22Rv1 (cell line): ENCODE measurements at regions not wholly inside any gene's neighbourhood (a gene's known extent, or its start where the extent isn't known, plus 50 kb on each side); places are given as distances from the start of the nearest gene placed in this dataset.

Source experiments
- ZFX ChIP-seq: fragments of 450-650 bp; IDR thresholded peaks from 2 replicates; pipeline ENCODE4 v1.6.1; 2017; ENCODE audit warnings: antibody characterized with exemption, borderline replicate concordance
- TF ChIP-seq, protein P1 (sequence below): fragments of 450-650 bp; IDR thresholded peaks from 2 replicates; pipeline ENCODE4 v1.5.1; 2017; ENCODE audit warnings: mild to moderate bottlenecking

GRCh38 chr2:100708333-100708732, 111.6 kb upstream of the NPAS2 start:
- TF ChIP-seq, protein P1, sequence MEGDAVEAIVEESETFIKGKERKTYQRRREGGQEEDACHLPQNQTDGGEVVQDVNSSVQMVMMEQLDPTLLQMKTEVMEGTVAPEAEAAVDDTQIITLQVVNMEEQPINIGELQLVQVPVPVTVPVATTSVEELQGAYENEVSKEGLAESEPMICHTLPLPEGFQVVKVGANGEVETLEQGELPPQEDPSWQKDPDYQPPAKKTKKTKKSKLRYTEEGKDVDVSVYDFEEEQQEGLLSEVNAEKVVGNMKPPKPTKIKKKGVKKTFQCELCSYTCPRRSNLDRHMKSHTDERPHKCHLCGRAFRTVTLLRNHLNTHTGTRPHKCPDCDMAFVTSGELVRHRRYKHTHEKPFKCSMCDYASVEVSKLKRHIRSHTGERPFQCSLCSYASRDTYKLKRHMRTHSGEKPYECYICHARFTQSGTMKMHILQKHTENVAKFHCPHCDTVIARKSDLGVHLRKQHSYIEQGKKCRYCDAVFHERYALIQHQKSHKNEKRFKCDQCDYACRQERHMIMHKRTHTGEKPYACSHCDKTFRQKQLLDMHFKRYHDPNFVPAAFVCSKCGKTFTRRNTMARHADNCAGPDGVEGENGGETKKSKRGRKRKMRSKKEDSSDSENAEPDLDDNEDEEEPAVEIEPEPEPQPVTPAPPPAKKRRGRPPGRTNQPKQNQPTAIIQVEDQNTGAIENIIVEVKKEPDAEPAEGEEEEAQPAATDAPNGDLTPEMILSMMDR = no peak
- TF ChIP-seq ZFX = no peak
